ENCODE measurements at regions not wholly inside any gene's neighbourhood (a gene's known extent, or its start where the extent isn't known, plus 50 kb on each side); places are given as distances from the start of the nearest gene placed in this dataset.

- no peak for DNase-seq
Measured at GRCh38 chr15:25557926-25558325, 119.1 kb upstream of the UBE3A start.

GRCh38 chr15:25556136-25556535 lies 117.3 kb upstream of the UBE3A start:
- DNase-seq, result no peak

DNA sequence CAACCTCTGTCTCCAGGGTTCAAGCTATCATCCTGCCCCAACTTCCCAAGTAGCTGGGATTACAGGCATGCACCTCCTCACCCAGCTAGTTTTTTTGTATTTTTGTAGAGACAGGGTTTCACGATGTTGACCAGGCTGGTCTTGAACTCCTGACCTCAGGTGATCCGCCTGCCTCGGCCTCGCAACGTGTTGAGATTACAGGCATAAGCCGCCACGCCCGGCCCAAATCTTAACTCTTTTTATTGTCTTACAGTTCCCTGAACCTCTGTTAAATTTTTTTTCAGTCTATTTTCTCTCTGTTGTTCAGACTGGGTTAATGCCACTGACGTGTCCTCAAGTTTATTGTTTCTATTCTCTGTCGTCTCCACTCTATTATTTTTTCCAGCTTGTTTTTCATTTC lies 115.8 kb upstream of the UBE3A start:
- DNase-seq, result no peak

DNA sequence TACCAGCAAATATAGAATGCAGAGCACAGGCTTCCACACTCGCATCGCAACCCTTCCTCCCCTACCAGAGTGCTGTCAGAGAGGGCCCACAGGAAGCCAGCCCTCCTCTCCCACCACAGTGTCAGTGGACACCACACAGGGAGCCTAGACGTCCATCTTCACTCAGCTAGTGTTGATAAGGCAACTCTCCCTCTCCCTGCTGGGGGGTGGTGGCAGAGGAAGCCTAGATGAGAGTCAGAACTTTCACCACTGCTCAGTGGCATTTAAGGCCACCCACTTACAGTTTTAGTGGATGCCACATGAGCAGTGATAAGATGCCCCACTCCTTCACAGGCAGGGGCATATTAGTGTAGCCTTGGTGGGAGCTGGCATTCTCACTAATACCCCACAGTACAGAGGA lies 109.8 kb upstream of the UBE3A start:
- no peak for DNase-seq

DNA sequence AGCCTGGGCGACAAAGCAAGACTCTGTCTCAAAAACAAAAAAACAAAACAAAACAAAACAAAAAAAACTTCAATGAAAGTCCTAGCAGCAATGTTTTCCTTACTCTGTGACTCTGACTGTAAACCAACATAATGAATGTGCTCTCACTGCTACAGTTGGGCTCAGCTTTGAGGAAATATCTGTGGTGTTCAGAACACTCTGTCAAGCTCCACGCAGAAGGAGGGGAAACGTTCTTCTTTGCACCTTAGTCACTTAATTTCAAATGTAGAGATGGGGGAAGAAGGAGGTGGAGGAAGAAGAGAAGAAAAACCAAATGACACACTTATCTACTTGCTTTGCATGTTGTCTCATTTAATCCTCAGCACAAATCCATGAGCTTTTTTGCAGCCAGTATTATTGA lies 107.1 kb upstream of the UBE3A start:
- DNase-seq, result no peak

GRCh38 chr15:25545017-25545416 lies 106.2 kb upstream of the UBE3A start:
- DNase-seq, result no peak

DNA sequence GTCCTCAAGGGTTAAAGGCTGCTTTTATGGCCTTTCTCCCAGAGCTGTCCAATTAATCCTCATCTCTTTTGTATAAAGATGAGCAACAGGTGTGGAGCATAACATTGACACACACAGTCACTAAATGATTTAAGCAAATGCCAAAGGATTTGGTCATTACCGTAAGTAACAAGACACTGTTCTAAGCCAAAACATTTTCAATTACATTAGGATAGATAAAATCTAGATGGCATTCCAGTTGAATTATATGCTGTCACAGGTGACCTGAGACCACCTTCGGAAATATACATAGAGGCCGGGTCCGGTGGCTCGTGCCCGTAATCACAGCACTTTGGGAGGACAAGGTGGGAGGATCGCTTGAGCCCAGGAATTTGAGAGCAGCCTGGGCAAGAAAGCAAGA lies 105.3 kb upstream of the UBE3A start:
- DNase-seq, result no peak

DNA sequence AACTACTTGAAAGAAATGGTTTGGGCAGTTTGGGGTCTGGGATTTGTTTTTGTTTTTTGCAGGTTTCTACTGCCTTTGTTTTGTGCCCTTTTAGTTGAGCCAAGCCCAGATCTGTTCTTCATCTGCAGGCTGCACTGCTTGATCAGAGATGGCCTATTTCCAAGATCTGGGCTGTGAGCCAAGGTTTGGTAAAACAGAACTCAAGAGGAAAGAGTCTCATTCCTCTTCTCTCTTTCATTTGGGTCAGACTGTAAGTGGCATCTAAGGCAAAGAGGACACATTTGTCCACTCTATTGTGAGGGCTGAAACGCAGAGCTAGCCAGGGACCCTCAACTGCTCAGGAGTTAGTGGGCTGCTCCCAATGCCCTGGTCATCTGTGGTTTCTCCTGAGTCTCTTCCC lies 104.4 kb upstream of the UBE3A start:
- peak; percentile 37 to 41 for DNase-seq

GRCh38 chr15:25541228-25541627 lies 102.4 kb upstream of the UBE3A start:
- no peak for DNase-seq

- DNase-seq, result no peak
Measured at GRCh38 chr15:25536801-25537611, 98.2 kb upstream of the UBE3A start.

- DNase-seq, result no peak
Measured at GRCh38 chr15:25535866-25536265, 97.0 kb upstream of the UBE3A start.

GRCh38 chr15:25534293-25534692 lies 95.5 kb upstream of the UBE3A start:
- DNase-seq, result no peak

DNA sequence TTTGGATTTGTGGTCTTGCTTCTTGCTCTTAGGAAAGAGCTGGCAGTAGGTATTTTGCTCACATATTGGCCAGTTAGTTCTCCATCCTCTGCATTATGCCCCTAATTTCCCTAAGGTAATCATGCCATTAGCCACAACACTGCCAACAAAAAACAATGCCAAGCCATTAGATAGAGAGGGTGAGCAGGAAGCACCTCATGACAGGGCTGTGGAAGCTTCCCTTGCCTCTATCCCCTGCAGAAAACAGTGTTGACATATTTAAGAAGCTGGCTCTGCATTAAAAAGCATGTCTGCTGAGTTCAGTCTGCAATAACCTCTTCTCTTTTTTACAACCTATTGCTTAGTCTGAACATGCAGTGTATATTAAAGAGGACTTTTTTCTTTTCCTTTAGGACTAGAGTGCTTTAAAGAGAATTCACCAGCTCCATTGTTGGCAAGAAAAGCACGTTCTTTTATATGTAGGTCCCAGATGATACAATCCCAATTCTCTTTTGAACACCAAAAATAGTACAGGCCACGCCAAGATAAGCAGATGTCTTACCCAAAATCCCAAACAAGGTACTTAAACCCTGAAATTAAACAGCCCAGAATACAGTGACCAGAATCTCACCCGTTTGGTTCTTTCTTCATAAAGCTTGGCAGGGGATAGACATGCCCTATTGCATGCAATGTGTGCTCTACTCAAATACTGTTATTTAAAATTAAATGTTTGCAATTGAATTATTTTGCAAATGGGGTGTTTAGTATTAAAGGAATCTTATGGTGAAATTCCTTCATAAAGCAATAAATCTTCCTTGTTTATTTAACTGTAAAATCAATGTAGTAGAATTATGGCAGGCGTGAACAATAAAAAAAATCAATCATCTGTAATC lies 93.7 kb upstream of the UBE3A start:
- no peak for DNase-seq

DNA sequence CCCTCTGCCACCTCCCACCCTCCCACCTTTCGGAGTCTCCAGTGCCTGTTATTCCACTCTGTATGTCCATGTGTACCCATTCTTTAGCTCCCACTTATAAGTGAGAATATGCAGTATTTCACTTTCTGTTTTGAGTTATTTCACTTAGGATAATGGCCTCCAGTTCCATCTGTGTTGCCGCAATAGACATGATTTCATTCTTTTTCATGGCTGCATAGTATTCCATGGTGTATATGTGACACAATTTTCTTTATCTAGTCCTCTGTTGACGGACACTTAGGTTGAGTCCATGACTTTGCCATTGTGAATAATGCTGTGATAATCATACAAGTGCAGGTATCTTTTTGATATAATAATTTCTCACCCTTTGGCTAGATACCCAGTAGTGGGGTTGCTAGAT lies 91.0 kb upstream of the UBE3A start:
- DNase-seq, result no peak

DNA sequence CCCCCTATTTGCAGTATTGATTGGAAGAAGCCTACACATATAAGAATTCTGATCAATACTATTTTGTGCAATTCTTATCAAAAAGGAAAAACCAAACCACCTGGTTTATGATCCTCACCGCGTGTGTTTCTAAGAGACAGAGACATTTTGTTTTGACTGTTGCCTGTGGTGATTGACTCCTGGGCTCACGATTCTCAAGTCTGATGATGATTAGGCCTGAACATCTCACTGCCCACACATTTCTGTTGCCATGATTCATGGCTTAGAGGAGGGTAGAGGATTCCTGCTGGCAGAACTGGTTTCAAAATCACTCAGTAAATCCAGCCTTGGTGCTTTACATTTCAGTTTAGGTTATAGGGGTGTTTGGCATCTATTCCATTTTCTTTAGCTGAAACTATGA lies 88.3 kb upstream of the UBE3A start:
- DNase-seq, result no peak

DNA sequence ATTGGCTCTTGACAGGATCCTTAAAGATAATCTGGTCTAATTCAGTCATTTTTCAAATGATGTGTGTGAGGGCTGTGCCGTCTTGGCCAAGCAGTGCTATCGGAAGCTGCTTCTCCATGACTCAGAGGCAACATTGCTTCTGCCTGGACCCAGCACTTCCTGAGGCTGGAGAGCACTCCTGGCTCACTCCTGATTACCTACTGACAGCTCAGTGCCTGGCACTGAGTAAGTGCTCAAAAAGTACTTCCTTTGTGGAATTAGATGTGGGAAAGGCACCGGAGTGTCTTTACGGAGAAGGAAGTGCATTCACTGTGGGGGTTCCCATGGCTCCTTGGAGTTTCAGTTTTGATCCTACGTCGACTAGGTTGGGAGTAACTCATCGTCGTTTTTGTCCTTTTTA lies 86.9 kb upstream of the UBE3A start:
- DNase-seq, result no peak

- no peak for DNase-seq
Measured at GRCh38 chr15:25515633-25516032, 76.8 kb upstream of the UBE3A start.

- DNase-seq, result no peak
Measured at GRCh38 chr15:25514522-25514921, 75.7 kb upstream of the UBE3A start.

DNA sequence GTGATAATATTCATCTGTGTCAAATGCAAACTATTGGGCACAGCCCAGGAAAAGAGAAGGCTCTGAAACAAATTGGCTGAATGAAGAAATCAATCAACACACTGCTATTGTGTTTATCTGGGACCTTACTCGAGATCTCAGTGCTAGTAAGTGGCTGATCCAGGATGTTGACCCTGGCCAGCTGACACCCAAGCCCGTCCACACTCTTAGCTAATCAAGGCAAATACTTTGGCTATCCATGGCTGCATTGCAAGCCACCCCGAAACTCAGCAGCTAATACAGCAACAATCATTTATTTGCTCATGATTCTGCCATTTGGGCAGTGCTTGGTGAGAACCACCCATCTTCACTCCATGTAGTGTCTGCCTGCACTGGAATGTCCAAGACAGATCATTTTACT lies 74.1 kb upstream of the UBE3A start:
- no peak for DNase-seq

DNA sequence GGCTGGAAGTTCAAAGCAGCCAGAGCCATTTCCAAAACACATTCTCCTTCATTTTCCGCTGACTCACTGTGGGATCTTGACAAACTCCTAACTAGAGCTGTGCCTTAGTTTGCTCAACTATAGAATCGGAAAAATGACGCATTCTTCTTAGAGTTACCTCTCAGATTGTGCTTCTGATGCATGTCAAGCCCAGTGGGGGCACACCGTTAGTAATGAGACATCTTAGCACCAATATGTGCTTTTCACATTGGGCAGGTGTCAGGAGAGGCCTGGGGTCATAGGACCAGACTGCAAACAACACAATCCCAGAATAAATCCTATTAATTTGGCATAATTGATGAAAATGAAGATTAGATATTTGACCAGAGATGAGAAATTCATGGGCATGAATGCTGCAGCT lies 71.3 kb upstream of the UBE3A start:
- DNase-seq, result no peak

- no peak for DNase-seq
Measured at GRCh38 chr15:25509703-25510102, 70.9 kb upstream of the UBE3A start.

GRCh38 chr15:25508369-25509002 lies 69.7 kb upstream of the UBE3A start:
- peak in 1 of 2 experiments; percentile 29 for DNase-seq

DNA sequence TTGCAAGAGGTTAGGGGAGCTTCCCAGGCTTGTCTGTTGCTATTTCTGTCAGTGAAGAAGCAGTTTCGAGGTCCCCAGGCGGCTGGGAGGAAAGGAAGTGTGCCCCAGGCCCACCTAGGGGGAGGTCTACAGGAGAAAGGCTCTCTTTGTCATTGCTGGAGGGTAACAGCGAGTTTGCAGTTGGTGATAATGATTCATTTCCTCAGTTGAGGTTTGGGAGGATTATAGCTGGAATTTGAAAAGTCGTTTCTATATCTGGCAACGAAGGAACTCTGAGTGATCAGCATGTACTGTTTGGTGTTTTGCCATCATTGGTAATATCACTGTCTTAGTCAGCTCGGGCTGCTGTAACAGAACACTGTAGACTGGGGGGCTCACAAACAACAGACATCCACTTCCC lies 65.5 kb upstream of the UBE3A start:
- DNase-seq, result no peak

All from NCI-H446 (cell line).